Stimulated activated naive B cell treated with anti-CD40 and anti-IgM and Interleukin-4, amounts not matched to agents 10 μg/mL and 1 μg/mL and 100 μg/mL, for 72 hours (primary cell): ENCODE measurements at regions not wholly inside any gene's neighbourhood (a gene's known extent, or its start where the extent isn't known, plus 50 kb on each side); places are given as distances from the start of the nearest gene placed in this dataset.

Source experiments
- ATAC-seq, 2 donors: fragments of 150-1000 bp; cut with Tn5 transposase; replicated peaks; 2 replicates each; pipeline ENCODE4 v1.10.0; 2021; ENCODE audit warnings: moderate library complexity in 1 of 2
- DNase-seq: peaks from one replicate; pipeline ENCODE4 v3.0.0; 2021
- H3K27ac Mint-ChIP-seq: one replicate; pipeline ENCODE4 v1.8.0; 2022; ENCODE audit warnings: mild to moderate bottlenecking, mixed read lengths
- H3K27me3 Mint-ChIP-seq, 2 donors: one replicate each; pipeline ENCODE4 v1.8.0; 2022; ENCODE audit warnings: mixed read lengths in 2 of 2
- H3K36me3 Mint-ChIP-seq, 2 donors: one replicate each; pipeline ENCODE4 v1.8.0; 2022; ENCODE audit warnings: mixed read lengths in 2 of 2, mild to moderate bottlenecking in 1 of 2
- H3K4me1 Mint-ChIP-seq, 2 donors: one replicate each; pipeline ENCODE4 v1.8.0; 2022; ENCODE audit warnings: mixed read lengths in 2 of 2, mild to moderate bottlenecking in 1 of 2
- H3K4me3 Mint-ChIP-seq, 2 donors: one replicate each; pipeline ENCODE4 v1.8.0; 2022; ENCODE audit warnings: mild to moderate bottlenecking in 2 of 2, mixed read lengths in 2 of 2, moderate library complexity in 1 of 2
- H3K9me3 Mint-ChIP-seq, 2 donors: one replicate each; pipeline ENCODE4 v1.8.0; 2022; ENCODE audit warnings: mixed read lengths in 2 of 2, mild to moderate bottlenecking in 1 of 2

- Mint-ChIP-seq H3K9me3 (peaks cover 0 to 4% of the 10 kb centered on the region in 2 donors), H3K27ac (no peak overlapping the region), H3K36me3 (no peaks in the 10 kb centered on the region), H3K27me3 (no peaks in the 10 kb centered on the region), H3K4me3 (no peak overlapping the region), H3K4me1 (no peaks in the 10 kb centered on the region)
- ATAC-seq (no peak), DNase-seq (no peak)
Measured at GRCh38 chr1:189500778-189501177, 976.9 kb downstream of the BRINP3 start.

- ATAC-seq (no peak), DNase-seq (no peak)
- H3K36me3 Mint-ChIP-seq: no peaks in the 10 kb centered on the region
- H3K9me3 Mint-ChIP-seq: peaks cover 8 to 9% of the 10 kb centered on the region in 2 donors
- no peak overlapping the region for H3K4me3 Mint-ChIP-seq
- no peak overlapping the region for H3K27ac Mint-ChIP-seq
- no peaks in the 10 kb centered on the region for H3K4me1 Mint-ChIP-seq
- H3K27me3 Mint-ChIP-seq: no peaks in the 10 kb centered on the region
Measured at GRCh38 chr1:189510827-189511226, 966.8 kb downstream of the BRINP3 start.

DNA sequence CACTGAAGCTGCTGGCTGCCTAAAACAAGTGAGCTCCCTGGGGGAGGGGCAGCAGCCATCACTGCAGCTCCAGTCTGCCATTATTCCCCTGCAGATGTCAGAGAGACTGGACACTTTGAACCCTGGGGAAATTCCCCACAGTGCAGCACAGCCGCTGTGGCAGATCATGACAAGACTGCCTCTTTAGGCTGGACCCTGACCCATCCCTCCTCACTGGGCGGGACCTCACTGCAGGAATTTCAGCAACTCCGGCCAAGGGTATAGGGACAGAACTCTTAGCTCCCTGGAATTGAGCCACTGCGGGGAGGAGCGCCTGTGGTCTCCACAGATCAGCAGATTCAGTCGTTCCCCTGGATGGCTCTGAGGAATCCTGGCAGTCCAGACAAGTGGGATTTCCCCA, 964.6 kb downstream of the BRINP3 start:
- no peak for DNase-seq
- H3K4me3 Mint-ChIP-seq: no peak overlapping the region
- ATAC-seq: no peak
- no peaks in the 10 kb centered on the region for H3K36me3 Mint-ChIP-seq
- no peaks in the 10 kb centered on the region for H3K27me3 Mint-ChIP-seq
- H3K4me1 Mint-ChIP-seq: no peaks in the 10 kb centered on the region
- no peak overlapping the region for H3K27ac Mint-ChIP-seq
- peaks cover 10 to 16% of the 10 kb centered on the region in 2 donors for H3K9me3 Mint-ChIP-seq

- no peaks in the 10 kb centered on the region for H3K36me3 Mint-ChIP-seq
- no peak for DNase-seq
- no peak overlapping the region for H3K27ac Mint-ChIP-seq
- H3K27me3 Mint-ChIP-seq: no peaks in the 10 kb centered on the region
- H3K4me3 Mint-ChIP-seq: no peak overlapping the region
- no peaks in the 10 kb centered on the region for H3K4me1 Mint-ChIP-seq
- ATAC-seq: no peak
- H3K9me3 Mint-ChIP-seq: peaks cover 6% of the 10 kb centered on the region in 2 donors
Measured at GRCh38 chr1:189522441-189522840, 955.2 kb downstream of the BRINP3 start.

DNA sequence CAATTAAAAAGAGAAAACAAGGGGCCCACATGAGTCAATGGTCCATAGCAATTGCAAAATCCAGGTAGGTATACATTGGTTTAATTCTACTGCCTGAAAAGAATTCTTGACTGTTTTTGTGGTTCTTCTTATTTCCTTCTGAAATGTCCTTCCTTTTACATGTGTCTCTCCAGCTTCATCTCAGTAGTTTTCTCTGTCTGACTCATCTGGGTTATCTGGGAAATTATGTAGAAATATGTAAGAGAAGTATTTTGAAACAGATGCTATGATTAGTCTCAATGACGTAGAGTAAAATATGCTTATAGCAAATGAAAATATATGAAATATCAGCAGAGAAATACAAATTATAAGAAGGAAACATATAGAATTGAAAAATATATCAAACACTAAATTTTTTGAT, 953.2 kb downstream of the BRINP3 start:
- no peaks in the 10 kb centered on the region for H3K27me3 Mint-ChIP-seq
- no peak for ATAC-seq
- no peak for DNase-seq
- H3K9me3 Mint-ChIP-seq: no peaks in the 10 kb centered on the region
- no peak overlapping the region for H3K4me3 Mint-ChIP-seq
- no peak overlapping the region for H3K27ac Mint-ChIP-seq
- no peaks in the 10 kb centered on the region for H3K36me3 Mint-ChIP-seq
- H3K4me1 Mint-ChIP-seq: no peaks in the 10 kb centered on the region

DNA sequence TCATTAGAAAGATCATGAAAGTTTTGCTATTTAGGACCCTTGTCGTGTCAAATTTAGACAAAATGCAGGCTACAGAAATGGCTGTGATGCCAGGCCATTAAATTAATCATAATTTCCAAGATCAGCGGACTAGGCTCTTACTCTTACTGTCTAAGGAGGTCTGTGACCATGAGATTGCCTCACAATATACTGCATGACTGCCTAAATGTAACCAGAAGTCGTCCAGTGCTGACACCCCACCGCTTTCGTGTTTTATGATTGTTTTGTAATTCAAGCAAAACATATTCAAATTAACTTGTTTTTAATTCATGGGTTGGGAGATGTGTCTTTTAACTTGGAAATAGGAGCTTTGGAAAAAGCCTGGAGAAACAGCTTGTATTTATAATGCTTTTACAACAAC, 947.5 kb downstream of the BRINP3 start:
- Mint-ChIP-seq H3K27ac (no peak overlapping the region), H3K36me3 (no peaks in the 10 kb centered on the region), H3K4me3 (no peak overlapping the region), H3K27me3 (no peaks in the 10 kb centered on the region), H3K4me1 (no peaks in the 10 kb centered on the region), H3K9me3 (peaks cover 0 to 2% of the 10 kb centered on the region in 2 donors)
- ATAC-seq: no peak
- DNase-seq: no peak

DNA sequence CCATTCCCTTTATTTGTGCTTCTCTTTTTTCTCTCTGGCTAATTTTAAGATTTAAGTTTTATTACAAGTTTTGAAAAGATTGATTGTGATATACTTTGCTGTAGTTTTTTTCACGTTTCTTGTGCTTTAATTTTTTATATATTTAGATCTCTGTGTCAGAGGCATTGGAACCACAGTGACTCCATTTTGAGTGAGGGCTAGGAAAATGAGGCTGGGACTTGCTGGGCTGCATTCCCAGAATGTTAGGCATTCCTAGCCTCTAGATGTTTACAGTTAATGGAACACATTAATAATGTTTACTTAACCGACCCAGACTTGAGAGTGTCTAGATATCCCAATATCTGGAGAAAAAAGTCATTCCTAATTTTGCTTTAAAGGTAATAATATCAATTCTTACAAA, 939.4 kb downstream of the BRINP3 start:
- no peaks in the 10 kb centered on the region for H3K4me1 Mint-ChIP-seq
- DNase-seq: no peak
- H3K4me3 Mint-ChIP-seq: no peak overlapping the region
- no peaks in the 10 kb centered on the region for H3K27me3 Mint-ChIP-seq
- no peaks in the 10 kb centered on the region for H3K36me3 Mint-ChIP-seq
- H3K9me3 Mint-ChIP-seq: peaks cover 0 to 7% of the 10 kb centered on the region in 2 donors
- no peak for ATAC-seq
- H3K27ac Mint-ChIP-seq: no peak overlapping the region

DNA sequence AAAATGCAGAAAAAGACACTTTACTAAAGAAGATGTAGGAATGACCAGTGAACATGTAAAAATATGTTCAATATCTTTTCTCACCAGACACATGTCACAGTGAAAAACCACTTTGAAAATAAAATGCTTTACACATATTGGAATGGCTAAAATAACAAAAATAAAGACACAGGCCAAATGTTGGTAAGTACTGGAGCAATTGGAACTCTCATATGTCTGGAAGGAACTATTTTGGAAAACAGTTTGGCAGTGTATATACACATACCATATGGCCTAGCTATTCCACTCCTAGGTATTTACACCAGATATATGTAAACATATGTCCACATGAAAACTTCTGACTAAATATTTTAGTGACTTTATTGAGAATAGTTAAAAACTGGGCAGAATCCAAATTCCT, 927.2 kb downstream of the BRINP3 start:
- H3K9me3 Mint-ChIP-seq: no peaks in the 10 kb centered on the region
- no peaks in the 10 kb centered on the region for H3K36me3 Mint-ChIP-seq
- no peak overlapping the region for H3K4me3 Mint-ChIP-seq
- DNase-seq (no peak), ATAC-seq (no peak)
- H3K27ac Mint-ChIP-seq: no peak overlapping the region
- H3K4me1 Mint-ChIP-seq: no peaks in the 10 kb centered on the region
- H3K27me3 Mint-ChIP-seq: no peaks in the 10 kb centered on the region

DNA sequence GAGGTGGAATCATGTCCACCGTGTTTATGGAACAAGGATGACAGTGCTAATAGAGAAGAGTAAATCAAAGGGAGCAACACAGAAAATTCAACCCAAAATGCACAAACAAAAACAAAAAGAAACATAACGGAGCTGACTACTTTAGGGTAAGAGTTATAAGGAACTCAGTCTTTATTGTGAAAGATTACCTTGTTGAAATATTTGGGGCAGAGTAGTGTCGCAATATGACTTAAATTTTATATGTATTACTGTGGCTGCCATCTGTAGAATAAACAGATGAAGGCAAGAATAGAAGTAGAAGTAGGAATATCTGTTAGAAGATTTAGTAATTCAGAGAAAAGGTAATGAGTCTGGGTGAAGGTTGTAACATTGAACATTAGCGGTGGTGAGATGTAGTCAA, 913.9 kb downstream of the BRINP3 start:
- no peaks in the 10 kb centered on the region for H3K36me3 Mint-ChIP-seq
- no peaks in the 10 kb centered on the region for H3K27me3 Mint-ChIP-seq
- no peaks in the 10 kb centered on the region for H3K4me1 Mint-ChIP-seq
- H3K4me3 Mint-ChIP-seq: no peak overlapping the region
- no peak overlapping the region for H3K27ac Mint-ChIP-seq
- DNase-seq: no peak
- ATAC-seq: no peak
- H3K9me3 Mint-ChIP-seq: peaks cover 0 to 9% of the 10 kb centered on the region in 2 donors

DNA sequence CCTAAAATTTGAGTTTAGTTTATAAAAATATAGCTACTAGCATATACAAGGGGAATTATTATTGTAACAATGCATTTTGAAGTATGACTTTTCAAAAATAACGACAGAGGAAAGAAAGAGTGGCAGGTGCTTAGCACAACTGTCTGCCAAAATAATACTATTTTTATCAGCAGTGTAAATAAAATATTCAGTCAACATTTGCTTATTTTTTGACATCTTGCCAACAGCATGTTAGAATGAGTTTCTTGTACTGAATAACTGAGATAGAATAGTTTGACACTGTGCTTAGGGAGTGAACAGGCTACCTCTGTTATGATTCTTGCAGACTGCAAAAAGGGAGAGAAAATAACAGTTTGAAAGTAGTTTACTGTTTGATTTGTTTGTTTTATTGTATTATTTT, 909.8 kb downstream of the BRINP3 start:
- no peak overlapping the region for H3K4me3 Mint-ChIP-seq
- peaks cover 0 to 4% of the 10 kb centered on the region in 2 donors for H3K9me3 Mint-ChIP-seq
- ATAC-seq (no peak), DNase-seq (no peak)
- H3K27ac Mint-ChIP-seq: no peak overlapping the region
- no peaks in the 10 kb centered on the region for H3K27me3 Mint-ChIP-seq
- no peaks in the 10 kb centered on the region for H3K4me1 Mint-ChIP-seq
- no peaks in the 10 kb centered on the region for H3K36me3 Mint-ChIP-seq

DNA sequence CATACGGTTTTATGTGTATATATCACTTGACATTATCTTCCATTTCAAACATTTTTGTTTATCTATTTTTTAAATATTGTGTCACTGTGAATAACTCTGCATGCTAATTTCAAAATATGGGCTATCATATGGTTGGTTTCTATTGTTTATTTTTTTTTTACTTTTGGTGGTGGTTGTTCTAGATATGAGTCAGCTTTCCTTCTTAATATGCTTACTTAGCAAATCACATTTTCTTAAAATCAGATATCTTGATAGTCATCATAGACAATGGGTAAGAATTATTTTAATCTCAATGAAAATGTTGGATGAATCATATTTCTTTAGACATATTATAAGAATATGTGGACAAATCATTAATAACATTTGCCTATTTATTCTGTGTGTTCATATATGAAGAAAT, 881.5 kb downstream of the BRINP3 start:
- ATAC-seq (no peak), DNase-seq (no peak)
- Mint-ChIP-seq H3K4me3 (no peak overlapping the region), H3K27ac (no peak overlapping the region), H3K9me3 (peaks cover 1 to 6% of the 10 kb centered on the region in 2 donors), H3K36me3 (no peaks in the 10 kb centered on the region), H3K4me1 (no peaks in the 10 kb centered on the region), H3K27me3 (no peaks in the 10 kb centered on the region)

GRCh38 chr1:189597083-189597482, 880.6 kb downstream of the BRINP3 start:
- Mint-ChIP-seq H3K9me3 (peaks cover 1 to 6% of the 10 kb centered on the region in 2 donors), H3K27ac (no peak overlapping the region), H3K4me3 (no peak overlapping the region), H3K36me3 (no peaks in the 10 kb centered on the region), H3K4me1 (no peaks in the 10 kb centered on the region), H3K27me3 (no peaks in the 10 kb centered on the region)
- no peak for DNase-seq
- ATAC-seq: no peak

- H3K4me3 Mint-ChIP-seq: no peak overlapping the region
- no peak for ATAC-seq
Measured at GRCh38 chr1:189605226-189605625, 872.4 kb downstream of the BRINP3 start.

GRCh38 chr1:189606047-189606446, 871.6 kb downstream of the BRINP3 start:
- DNase-seq (no peak), ATAC-seq (no peak)
- Mint-ChIP-seq H3K36me3 (no peaks in the 10 kb centered on the region), H3K27ac (no peak overlapping the region), H3K27me3 (no peaks in the 10 kb centered on the region), H3K4me1 (no peaks in the 10 kb centered on the region), H3K4me3 (no peak overlapping the region), H3K9me3 (no peaks in the 10 kb centered on the region)

More at GRCh38 chr1:189605226-189605625, 872.4 kb downstream of the BRINP3 start:
- H3K27ac Mint-ChIP-seq: no peak overlapping the region
- no peaks in the 10 kb centered on the region for H3K27me3 Mint-ChIP-seq
- no peaks in the 10 kb centered on the region for H3K4me1 Mint-ChIP-seq
- DNase-seq: no peak
- H3K9me3 Mint-ChIP-seq: no peaks in the 10 kb centered on the region
- no peaks in the 10 kb centered on the region for H3K36me3 Mint-ChIP-seq

DNA sequence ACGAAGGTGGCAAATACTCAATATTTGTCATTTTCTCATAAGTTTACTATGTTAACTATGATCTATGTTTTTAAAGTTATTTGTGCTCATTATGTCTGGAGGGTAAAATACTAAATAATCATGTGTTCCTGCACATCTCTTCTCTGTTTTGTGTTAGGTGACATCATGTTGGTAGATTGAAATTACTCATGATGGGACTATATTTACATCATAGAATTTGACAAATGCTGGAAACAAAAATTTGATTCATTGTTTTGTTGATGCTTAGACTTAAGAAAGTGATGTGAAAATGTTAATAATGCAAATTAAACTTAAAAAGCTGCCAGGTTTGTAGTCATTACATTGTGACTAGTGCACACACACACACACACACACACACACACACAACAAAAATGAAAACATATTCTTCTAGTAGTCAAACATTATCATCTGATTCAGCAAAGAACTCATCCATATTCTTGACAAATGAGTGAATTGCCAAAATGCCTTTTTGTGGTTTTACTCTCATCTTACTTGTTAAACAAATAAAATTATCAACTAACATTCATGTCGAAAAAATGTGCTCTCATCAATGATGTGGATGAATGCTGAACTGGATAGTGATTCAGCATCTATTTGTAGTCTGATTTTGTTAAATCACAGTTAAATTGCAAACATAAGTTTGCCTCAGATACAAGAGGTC, 870.7 kb downstream of the BRINP3 start:
- H3K36me3 Mint-ChIP-seq: no peaks in the 10 kb centered on the region
- H3K27ac Mint-ChIP-seq: no peak overlapping the region
- no peaks in the 10 kb centered on the region for H3K4me1 Mint-ChIP-seq
- DNase-seq (no peak), ATAC-seq (no peak)
- no peaks in the 10 kb centered on the region for H3K9me3 Mint-ChIP-seq
- no peaks in the 10 kb centered on the region for H3K27me3 Mint-ChIP-seq
- no peak overlapping the region for H3K4me3 Mint-ChIP-seq
